Keratinocyte (primary cell): ENCODE measurements at regions not wholly inside any gene's neighbourhood (a gene's known extent, or its start where the extent isn't known, plus 50 kb on each side); places are given as distances from the start of the nearest gene placed in this dataset.

Experiments
- DNase-seq: peaks from one replicate; pipeline ENCODE4 v3.0.0-alpha.2; 2011; ENCODE audit warnings: low read depth, missing footprints, low spot score
- FAIRE-seq: peaks from 2 replicates; lab custom pipeline; 2011; peaks lifted over from hg19 to GRCh38; lab: Jason Lieb, UNC
- H2AFZ ChIP-seq: 2 replicates; pipeline ENCODE4 v1.6.0; 2012; ENCODE audit warnings: low read length, control low read depth, inconsistent platforms; ENCODE audit not compliant: control insufficient read depth
- H3K27ac ChIP-seq: 2 replicates; pipeline ENCODE4 v1.5.1; 2011; ENCODE audit warnings: low read length; ENCODE audit not compliant: control insufficient read depth, insufficient read depth
- H3K27me3 ChIP-seq: 3 replicates; pipeline ENCODE4 v1.6.0; 2011; ENCODE audit warnings: low read length; ENCODE audit not compliant: control insufficient read depth, insufficient read depth; ENCODE audit errors: extremely low read depth
- H3K36me3 ChIP-seq, 2 experiments: 2 replicates in 1 of 2; 3 replicates in 1 of 2; pipeline ENCODE4 v1.5.1; 2011; ENCODE audit warnings: low read length in 2 of 2, mild to moderate bottlenecking in 1 of 2; ENCODE audit not compliant: control insufficient read depth in 2 of 2, insufficient read depth in 2 of 2; ENCODE audit errors: extremely low read depth in 1 of 2
- H3K4me1 ChIP-seq: 3 replicates; pipeline ENCODE4 v1.5.1; 2011; ENCODE audit warnings: low read length; ENCODE audit not compliant: control insufficient read depth, insufficient read depth; ENCODE audit errors: extremely low read depth
- H3K4me2 ChIP-seq: 3 replicates; pipeline ENCODE4 v1.6.0; 2011; ENCODE audit warnings: low read depth, low read length; ENCODE audit not compliant: control insufficient read depth, insufficient read depth; ENCODE audit errors: extremely low read depth
- H3K4me3 ChIP-seq, 3 experiments: fragments of 200-600 bp in 1 of 3; sonication (generic) in 1 of 3; 2 replicates in 2 of 3; 3 replicates in 1 of 3; pipeline ENCODE4 v1.5.1; 2011 to 2016; ENCODE audit warnings: low read length in 3 of 3, mild to moderate bottlenecking in 3 of 3, control low read depth in 2 of 3, inconsistent platforms in 1 of 3, low read depth in 1 of 3, mixed read lengths in 1 of 3, mixed run types in 1 of 3, moderate library complexity in 1 of 3; ENCODE audit not compliant: control insufficient read depth in 2 of 3, insufficient read depth in 2 of 3; ENCODE audit errors: extremely low read depth in 1 of 3
- H3K79me2 ChIP-seq: 2 replicates; pipeline ENCODE4 v1.6.0; 2012; ENCODE audit warnings: low read length; ENCODE audit not compliant: control insufficient read depth, insufficient read depth
- H3K9ac ChIP-seq: 3 replicates; pipeline ENCODE4 v1.6.0; 2011; ENCODE audit warnings: low read length; ENCODE audit not compliant: control insufficient read depth, insufficient read depth; ENCODE audit errors: extremely low read depth
- H3K9me1 ChIP-seq: 3 replicates; pipeline ENCODE4 v1.6.0; 2011; ENCODE audit warnings: low read length; ENCODE audit not compliant: control insufficient read depth, insufficient read depth; ENCODE audit errors: extremely low read depth
- H3K9me3 ChIP-seq: 2 replicates; pipeline ENCODE4 v1.5.1; 2012; ENCODE audit warnings: low read depth, low read length; ENCODE audit not compliant: control insufficient read depth
- H4K20me1 ChIP-seq: 3 replicates; pipeline ENCODE4 v1.6.0; 2011; ENCODE audit warnings: low read length; ENCODE audit not compliant: control insufficient read depth, insufficient read depth; ENCODE audit errors: extremely low read depth
- EZH2 ChIP-seq: IDR thresholded peaks from one replicate; pipeline ENCODE4 v1.6.1; 2012; ENCODE audit warnings: inconsistent platforms, mild to moderate bottlenecking, low read length, moderate library complexity
- dilution Hi-C: fragments of 300-500 bp; cut with MboI; formaldehyde crosslinking; loops from one replicate; pipeline ENCODE4 v1.7.0; 2020; ENCODE audit warnings: low sequenced_read_pairs; ENCODE audit not compliant: extremely low pct_ligation_motif_present
- TF ChIP-seq, protein P1 (sequence below), 3 experiments: IDR thresholded peaks in 1 of 3; conservative IDR thresholded peaks in 1 of 3; optimal IDR thresholded peaks in 1 of 3; 2 replicates in 2 of 3; 3 replicates in 1 of 3; pipeline versions ENCODE3 to v1.5.1; 2011; ENCODE audit warnings: low read length in 3 of 3, mild to moderate bottlenecking in 3 of 3, moderate library complexity in 2 of 3, control low read depth in 1 of 3, inconsistent platforms in 1 of 3; ENCODE audit not compliant: insufficient read depth in 2 of 3; ENCODE audit errors: extremely low read depth in 1 of 3

DNA sequence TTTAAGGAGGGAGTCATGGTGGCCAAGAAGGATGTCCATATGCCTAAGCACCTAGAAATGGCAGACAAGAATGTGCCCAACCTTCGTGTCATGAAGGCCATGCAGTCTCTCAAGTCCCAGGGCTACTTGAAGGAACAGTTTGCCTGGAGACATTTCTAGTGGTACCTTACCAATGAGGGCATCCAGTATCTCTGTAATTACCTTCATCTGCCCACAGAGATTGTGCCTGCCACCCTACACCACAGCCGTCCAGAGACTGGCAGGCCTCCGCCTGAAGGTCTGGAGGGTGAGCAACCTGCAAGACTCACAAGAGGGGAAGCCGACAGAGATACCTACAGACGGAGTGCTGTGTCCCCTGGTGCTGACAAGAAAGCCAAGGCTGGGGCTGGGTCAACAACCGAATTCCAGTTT lies 115.0 kb downstream of the HFE start:
- FAIRE-seq: no peak
- no peaks in the 10 kb centered on the region for H3K9me1 ChIP-seq

DNA sequence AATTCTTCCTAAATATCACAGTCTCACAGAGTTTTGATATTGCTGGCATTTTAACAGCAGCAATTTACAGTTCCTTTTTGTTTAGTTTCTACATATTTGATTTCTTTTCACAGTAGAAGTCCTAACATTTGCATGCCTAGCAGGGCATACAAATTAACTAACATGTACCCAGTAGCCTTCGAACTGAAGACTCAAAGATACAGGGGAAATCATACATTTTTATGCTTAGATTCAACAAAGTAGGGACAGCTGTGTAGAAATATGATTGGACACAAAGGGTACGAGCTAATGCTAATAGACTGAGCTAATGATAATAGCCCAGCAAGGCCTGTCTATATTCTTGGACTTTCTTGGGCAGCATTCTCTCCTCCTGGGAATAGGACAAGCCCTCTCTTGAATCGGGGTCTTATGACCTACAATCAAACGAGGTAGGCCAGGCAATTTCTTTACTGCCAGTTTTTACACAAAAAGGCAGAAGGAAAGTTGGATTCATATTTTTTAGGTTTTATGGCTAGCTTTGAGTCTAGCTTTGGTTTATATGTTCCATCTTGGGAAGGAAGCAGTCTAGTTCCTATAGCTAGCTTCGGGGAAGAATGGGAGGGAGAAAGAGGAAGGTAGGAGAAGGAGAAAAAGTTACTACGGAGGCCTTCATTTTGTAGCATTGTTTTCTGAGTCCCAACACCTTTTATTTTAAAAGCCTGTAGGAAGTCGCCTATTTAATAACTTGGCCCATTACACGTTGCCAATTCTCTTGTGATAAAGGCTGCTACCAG lies 115.8 kb downstream of the HFE start:
- Histone ChIP-seq H3K9me3 (no peaks in the 10 kb centered on the region), H3K9me1 (no peaks in the 10 kb centered on the region), H3K79me2 (peaks cover 2% of the 10 kb centered on the region), H2AFZ (no peak overlapping the region), H3K4me2 (peak overlapping the region; percentile 84), H3K4me3 (no peak overlapping the region), H3K27ac (no peak overlapping the region), H4K20me1 (peaks cover 4% of the 10 kb centered on the region), H3K4me1 (peaks cover 20% of the 10 kb centered on the region), H3K9ac (no peak overlapping the region), H3K27me3 (no peaks in the 10 kb centered on the region), H3K36me3 (no peaks in the 10 kb centered on the region)
- dilution Hi-C loops: no loop called here
- no peak for DNase-seq
- TF ChIP-seq EZH2: no peak
- no peak for FAIRE-seq

More for the DNA sequence above, 115.0 kb downstream of the HFE start:
- dilution Hi-C loops: no loop called here
- H2AFZ ChIP-seq: no peak overlapping the region
- H3K4me2 ChIP-seq: no peak overlapping the region
- no peak for DNase-seq
- H3K4me1 ChIP-seq: peaks cover 20% of the 10 kb centered on the region
- no peaks in the 10 kb centered on the region for H3K9me3 ChIP-seq
- H4K20me1 ChIP-seq: peaks cover 4% of the 10 kb centered on the region
- no peak for TF ChIP-seq EZH2
- no peaks in the 10 kb centered on the region for H3K27me3 ChIP-seq
- no peaks in the 10 kb centered on the region for H3K36me3 ChIP-seq
- H3K4me3 ChIP-seq: no peak overlapping the region
- no peak overlapping the region for H3K27ac ChIP-seq
- H3K9ac ChIP-seq: no peak overlapping the region
- H3K79me2 ChIP-seq: peaks cover 2% of the 10 kb centered on the region

DNA sequence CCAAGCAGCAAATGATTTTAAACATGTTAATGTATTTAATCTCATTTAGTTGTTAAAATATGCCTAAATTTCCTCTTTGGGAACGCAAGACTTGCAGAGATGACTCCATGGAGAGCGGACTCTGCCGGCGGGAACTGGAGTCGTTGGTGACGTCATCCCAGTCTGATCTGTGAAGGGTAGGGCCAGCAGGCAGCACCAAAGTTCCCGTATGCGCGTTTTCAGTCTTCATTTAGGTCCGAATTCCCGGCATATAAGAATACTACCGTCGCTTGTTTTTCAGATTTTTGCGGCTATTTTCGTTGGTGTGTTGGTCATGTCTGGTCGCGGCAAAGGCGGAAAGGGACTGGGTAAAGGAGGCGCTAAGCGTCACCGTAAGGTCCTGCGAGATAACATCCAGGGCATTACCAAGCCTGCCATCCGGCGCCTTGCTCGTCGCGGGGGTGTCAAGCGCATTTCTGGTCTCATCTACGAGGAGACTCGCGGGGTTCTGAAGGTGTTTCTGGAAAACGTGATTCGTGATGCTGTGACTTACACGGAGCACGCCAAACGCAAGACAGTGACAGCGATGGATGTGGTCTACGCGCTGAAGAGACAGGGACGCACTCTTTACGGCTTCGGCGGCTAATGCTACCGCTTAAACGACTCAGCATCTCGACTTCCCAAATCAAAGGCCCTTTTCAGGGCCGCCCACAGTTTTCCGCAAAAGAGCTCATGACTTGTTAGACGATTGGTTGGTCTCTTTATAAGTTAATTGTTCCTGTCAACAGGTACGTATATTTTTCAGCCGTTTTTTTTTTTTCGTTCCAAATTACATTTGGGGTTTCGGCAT lies 117.3 kb downstream of the HFE start:
- Histone ChIP-seq H3K9ac (peak overlapping the region; percentile 92), H4K20me1 (no peaks in the 10 kb centered on the region), H3K27me3 (no peaks in the 10 kb centered on the region), H3K9me3 (no peaks in the 10 kb centered on the region), H3K4me3 (peak overlapping the region; percentile 49 to 82 (median 81)), H3K9me1 (no peaks in the 10 kb centered on the region), H3K4me2 (peak overlapping the region; percentile 84), H3K36me3 (no peaks in the 10 kb centered on the region), H3K27ac (peak overlapping the region; percentile 91), H3K4me1 (peaks cover 18% of the 10 kb centered on the region), H3K79me2 (no peaks in the 10 kb centered on the region), H2AFZ (peak overlapping the region; percentile 76)
- peak; percentile 97 for DNase-seq
- no peak for FAIRE-seq
- TF ChIP-seq EZH2: no peak
- TF ChIP-seq, protein P1, sequence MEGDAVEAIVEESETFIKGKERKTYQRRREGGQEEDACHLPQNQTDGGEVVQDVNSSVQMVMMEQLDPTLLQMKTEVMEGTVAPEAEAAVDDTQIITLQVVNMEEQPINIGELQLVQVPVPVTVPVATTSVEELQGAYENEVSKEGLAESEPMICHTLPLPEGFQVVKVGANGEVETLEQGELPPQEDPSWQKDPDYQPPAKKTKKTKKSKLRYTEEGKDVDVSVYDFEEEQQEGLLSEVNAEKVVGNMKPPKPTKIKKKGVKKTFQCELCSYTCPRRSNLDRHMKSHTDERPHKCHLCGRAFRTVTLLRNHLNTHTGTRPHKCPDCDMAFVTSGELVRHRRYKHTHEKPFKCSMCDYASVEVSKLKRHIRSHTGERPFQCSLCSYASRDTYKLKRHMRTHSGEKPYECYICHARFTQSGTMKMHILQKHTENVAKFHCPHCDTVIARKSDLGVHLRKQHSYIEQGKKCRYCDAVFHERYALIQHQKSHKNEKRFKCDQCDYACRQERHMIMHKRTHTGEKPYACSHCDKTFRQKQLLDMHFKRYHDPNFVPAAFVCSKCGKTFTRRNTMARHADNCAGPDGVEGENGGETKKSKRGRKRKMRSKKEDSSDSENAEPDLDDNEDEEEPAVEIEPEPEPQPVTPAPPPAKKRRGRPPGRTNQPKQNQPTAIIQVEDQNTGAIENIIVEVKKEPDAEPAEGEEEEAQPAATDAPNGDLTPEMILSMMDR (optimal IDR thresholded peaks at IDR 0.05 in 1 of 3, IDR thresholded peaks at IDR 0.05 in 1 of 3, conservative IDR thresholded peaks at IDR 0.05 in 1 of 3; ENCODE audit: extremely low read depth in 1 of 3, insufficient read depth in 2 of 3, low read length in 3 of 3): peak; percentile 5 to 44 (median 35)
- dilution Hi-C loops: no loop called here
